ENCODE measurements at regions not wholly inside any gene's neighbourhood (a gene's known extent, or its start where the extent isn't known, plus 50 kb on each side); places are given as distances from the start of the nearest gene placed in this dataset.
"Not testable (repeated sequence)": the region's sequence is repeated elsewhere in the genome, so short reads cannot be mapped to it uniquely, and the experiment has no call there.

GRCh38 chr2:11898576-11898975, 152.1 kb downstream of the LPIN1 start:
- DNase-seq (ENCODE audit: low spot score), result peak; percentile 57
- TF ChIP-seq CTCF (IDR thresholded peaks at IDR 0.05), result no peak
- Histone ChIP-seq H3K27ac (no peak overlapping the region), H3K4me3 (no peak overlapping the region)

- no peak overlapping the region for H3K4me3 ChIP-seq
- no peak for TF ChIP-seq CTCF (IDR thresholded peaks at IDR 0.05)
- peak; percentile 36 for DNase-seq (ENCODE audit: low spot score)
- no peak overlapping the region for H3K27ac ChIP-seq
These were observed 152.9 kb downstream of the LPIN1 start for GRCh38 chr2:11899264-11899818.

GRCh38 chr2:11900891-11901290, 154.5 kb downstream of the LPIN1 start:
- H3K27ac ChIP-seq, H3K4me3 ChIP-seq: not testable (repeated sequence)
- DNase-seq (ENCODE audit: low spot score), result peak; percentile 24

GRCh38 chr2:11901351-11902069, 155.1 kb downstream of the LPIN1 start:
- DNase-seq (ENCODE audit: low spot score), result peak; percentile 65
- TF ChIP-seq CTCF (IDR thresholded peaks at IDR 0.05), result no peak
- Histone ChIP-seq H3K27ac (no peak overlapping the region), H3K4me3 (no peak overlapping the region)

GRCh38 chr2:11903085-11903606, 156.7 kb downstream of the LPIN1 start:
- TF ChIP-seq CTCF (IDR thresholded peaks at IDR 0.05), result no peak
- Histone ChIP-seq H3K4me3 (no peak overlapping the region), H3K27ac (no peak overlapping the region)
- peak; percentile 54 for DNase-seq (ENCODE audit: low spot score)

- Histone ChIP-seq H3K4me3 (no peak overlapping the region), H3K27ac (no peak overlapping the region)
- no peak for TF ChIP-seq CTCF (IDR thresholded peaks at IDR 0.05)
- no peak for DNase-seq (ENCODE audit: low spot score)
These were observed 157.6 kb downstream of the LPIN1 start for GRCh38 chr2:11904029-11904428.

GRCh38 chr2:11904941-11905340, 158.5 kb downstream of the LPIN1 start:
- no peak for TF ChIP-seq CTCF (IDR thresholded peaks at IDR 0.05)
- H3K27ac ChIP-seq, result no peak overlapping the region
- H3K4me3 ChIP-seq, result no peak overlapping the region
- no peak for DNase-seq (ENCODE audit: low spot score)

Measured in coronary artery (tissue), 2 donors.